ENCODE measurements at regions not wholly inside any gene's neighbourhood (a gene's known extent, or its start where the extent isn't known, plus 50 kb on each side); places are given as distances from the start of the nearest gene placed in this dataset.
"Not testable (repeated sequence)": the region's sequence is repeated elsewhere in the genome, so short reads cannot be mapped to it uniquely, and the experiment has no call there.

GRCh38 chr3:71984843-71985613 lies 200.1 kb upstream of the PROK2 start:
- intact Hi-C loops (cut with DNase I; ENCODE audit: low total_unique reads) = no loop called here

DNA sequence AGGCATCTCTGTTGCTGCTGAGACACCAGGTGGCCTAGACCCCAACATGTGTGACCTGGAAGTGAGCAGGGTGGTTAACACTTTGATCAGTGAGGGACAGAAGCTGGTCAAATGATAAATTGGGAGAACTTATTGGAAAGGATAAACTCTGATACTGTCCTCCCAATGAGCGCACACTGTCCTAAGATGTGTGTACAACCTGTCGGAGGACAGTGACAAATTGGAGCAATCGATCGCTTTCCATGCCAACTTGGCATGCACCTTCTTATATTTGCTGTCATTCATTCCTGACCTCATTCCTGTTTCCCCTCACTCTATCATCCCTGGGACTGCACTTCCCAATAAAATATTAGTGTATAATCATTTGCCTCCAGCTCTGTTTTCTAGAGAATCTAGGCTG lies 198.7 kb upstream of the PROK2 start:
- DNase-seq = no peak
- intact Hi-C loops (cut with DNase I; ENCODE audit: low total_unique reads) = no loop called here
- Histone ChIP-seq H3K4me1 (no peaks in the 10 kb centered on the region), H3K27ac (no peak overlapping the region), H3K27me3 (no peaks in the 10 kb centered on the region), H3K4me3 (no peak overlapping the region), H3K36me3 (no peaks in the 10 kb centered on the region), H3K9me3 (no peaks in the 10 kb centered on the region)
- TF ChIP-seq POLR2A (IDR thresholded peaks at IDR 0.05) = no peak
- TF ChIP-seq, protein P1, sequence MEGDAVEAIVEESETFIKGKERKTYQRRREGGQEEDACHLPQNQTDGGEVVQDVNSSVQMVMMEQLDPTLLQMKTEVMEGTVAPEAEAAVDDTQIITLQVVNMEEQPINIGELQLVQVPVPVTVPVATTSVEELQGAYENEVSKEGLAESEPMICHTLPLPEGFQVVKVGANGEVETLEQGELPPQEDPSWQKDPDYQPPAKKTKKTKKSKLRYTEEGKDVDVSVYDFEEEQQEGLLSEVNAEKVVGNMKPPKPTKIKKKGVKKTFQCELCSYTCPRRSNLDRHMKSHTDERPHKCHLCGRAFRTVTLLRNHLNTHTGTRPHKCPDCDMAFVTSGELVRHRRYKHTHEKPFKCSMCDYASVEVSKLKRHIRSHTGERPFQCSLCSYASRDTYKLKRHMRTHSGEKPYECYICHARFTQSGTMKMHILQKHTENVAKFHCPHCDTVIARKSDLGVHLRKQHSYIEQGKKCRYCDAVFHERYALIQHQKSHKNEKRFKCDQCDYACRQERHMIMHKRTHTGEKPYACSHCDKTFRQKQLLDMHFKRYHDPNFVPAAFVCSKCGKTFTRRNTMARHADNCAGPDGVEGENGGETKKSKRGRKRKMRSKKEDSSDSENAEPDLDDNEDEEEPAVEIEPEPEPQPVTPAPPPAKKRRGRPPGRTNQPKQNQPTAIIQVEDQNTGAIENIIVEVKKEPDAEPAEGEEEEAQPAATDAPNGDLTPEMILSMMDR (IDR thresholded peaks at IDR 0.05) = no peak

More at GRCh38 chr3:71984843-71985613, 200.1 kb upstream of the PROK2 start:
- TF ChIP-seq, protein P1 (IDR thresholded peaks at IDR 0.05) = no peak
- no peak for TF ChIP-seq POLR2A (IDR thresholded peaks at IDR 0.05)
- H3K36me3 ChIP-seq = no peaks in the 10 kb centered on the region
- H3K4me3 ChIP-seq = no peak overlapping the region
- H3K27me3 ChIP-seq = no peaks in the 10 kb centered on the region
- DNase-seq = no peak
- H3K27ac ChIP-seq = no peak overlapping the region
- H3K4me1 ChIP-seq = no peaks in the 10 kb centered on the region
- H3K9me3 ChIP-seq = no peaks in the 10 kb centered on the region

GRCh38 chr3:71982506-71983258 lies 197.7 kb upstream of the PROK2 start:
- H3K4me1 ChIP-seq; H3K9me3 ChIP-seq; H3K4me3 ChIP-seq; H3K36me3 ChIP-seq; H3K27ac ChIP-seq; H3K27me3 ChIP-seq; intact Hi-C loops (cut with DNase I; ENCODE audit: low total_unique reads): not testable (repeated sequence)
- DNase-seq = peak in 1 of 2 donors; percentile 37

DNA sequence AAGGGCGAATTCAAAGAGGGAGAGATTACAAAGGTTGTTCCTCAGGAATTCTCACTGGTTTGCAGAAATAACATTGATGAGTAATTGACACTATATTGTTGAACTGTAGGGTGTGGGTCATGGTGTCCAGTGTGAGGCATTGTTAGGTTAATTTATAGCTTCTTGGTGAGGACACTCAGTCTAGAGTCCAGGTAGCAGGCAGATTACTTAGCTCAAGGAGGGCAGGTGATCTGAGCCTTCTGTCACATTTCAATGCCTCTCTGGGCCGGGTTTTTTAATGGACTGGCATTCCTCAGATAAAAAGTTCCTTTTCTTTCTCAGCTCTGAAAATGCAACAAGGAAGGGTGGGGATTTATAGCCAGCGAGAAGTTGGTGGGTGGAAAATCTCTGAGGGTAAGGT lies 194.2 kb upstream of the PROK2 start:
- H3K4me1 ChIP-seq = no peaks in the 10 kb centered on the region
- TF ChIP-seq, protein P1 (IDR thresholded peaks at IDR 0.05) = no peak
- no peak for TF ChIP-seq POLR2A (IDR thresholded peaks at IDR 0.05)
- H3K27ac ChIP-seq = no peak overlapping the region
- H3K4me3 ChIP-seq = no peak overlapping the region
- H3K27me3 ChIP-seq = no peaks in the 10 kb centered on the region
- H3K36me3 ChIP-seq = no peaks in the 10 kb centered on the region
- H3K9me3 ChIP-seq = no peaks in the 10 kb centered on the region
- intact Hi-C loops (cut with DNase I; ENCODE audit: low total_unique reads) = no loop called here
- DNase-seq = no peak

DNA sequence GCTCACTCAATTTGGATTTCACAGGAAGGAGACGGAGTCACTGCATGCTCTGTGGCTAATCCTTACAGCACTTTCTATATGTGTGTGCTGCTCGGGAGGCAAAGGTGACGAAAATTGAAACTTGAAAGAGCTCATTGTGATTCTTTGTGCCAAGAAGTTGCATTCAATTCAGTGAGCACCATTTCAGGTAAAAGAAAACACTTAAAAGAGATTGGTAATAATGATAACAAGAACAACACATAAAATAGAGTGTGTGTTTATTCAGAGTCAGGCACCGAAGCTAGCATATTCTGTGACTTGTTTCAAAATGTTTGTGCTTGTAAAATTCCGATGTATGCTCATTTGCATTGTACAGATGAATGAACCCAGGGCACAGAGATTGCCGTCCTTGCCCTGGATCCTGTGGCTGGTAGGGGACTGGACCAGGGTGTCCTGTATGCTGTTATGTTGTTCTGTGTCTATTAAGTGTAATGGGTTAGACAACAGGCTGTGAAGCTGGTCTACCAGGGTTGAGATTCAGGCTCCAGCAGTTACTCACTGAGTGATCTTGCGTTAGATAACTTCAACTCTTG lies 193.3 kb upstream of the PROK2 start:
- Histone ChIP-seq H3K27ac (no peak overlapping the region), H3K4me1 (no peaks in the 10 kb centered on the region), H3K36me3 (no peaks in the 10 kb centered on the region), H3K4me3 (no peak overlapping the region), H3K9me3 (no peaks in the 10 kb centered on the region), H3K27me3 (no peaks in the 10 kb centered on the region)
- no peak for DNase-seq
- intact Hi-C loops (cut with DNase I; ENCODE audit: low total_unique reads) = no loop called here
- no peak for TF ChIP-seq POLR2A (IDR thresholded peaks at IDR 0.05)
- TF ChIP-seq, protein P1 (IDR thresholded peaks at IDR 0.05) = no peak
